HUES64 (cell line): ENCODE measurements at regions not wholly inside any gene's neighbourhood (a gene's known extent, or its start where the extent isn't known, plus 50 kb on each side); places are given as distances from the start of the nearest gene placed in this dataset.
"Not testable (repeated sequence)": the region's sequence is repeated elsewhere in the genome, so short reads cannot be mapped to it uniquely, and the experiment has no call there.

ENCODE experiments used
- H3K27ac ChIP-seq: 2 replicates; pipeline ENCODE4 v1.7.0; 2013; ENCODE audit warnings: low read depth, low read length, inconsistent platforms
- H3K27me3 ChIP-seq: 2 replicates; pipeline ENCODE4 v1.6.1; 2013; ENCODE audit warnings: mild to moderate bottlenecking, low read length; ENCODE audit not compliant: insufficient read depth
- H3K36me3 ChIP-seq: 2 replicates; pipeline ENCODE4 v1.6.1; 2013; ENCODE audit warnings: mild to moderate bottlenecking, low read length; ENCODE audit not compliant: insufficient read depth
- H3K4me1 ChIP-seq: 2 replicates; pipeline ENCODE4 v1.6.1; 2013; ENCODE audit warnings: mild to moderate bottlenecking, low read length, moderate library complexity; ENCODE audit not compliant: insufficient read depth
- H3K4me3 ChIP-seq: 2 replicates; pipeline ENCODE4 v1.5.1; 2013; ENCODE audit warnings: mild to moderate bottlenecking, low read length, moderate library complexity
- H3K9ac ChIP-seq: 2 replicates; pipeline ENCODE4 v1.6.1; 2013; ENCODE audit warnings: mild to moderate bottlenecking, low read depth, low read length
- H3K9me3 ChIP-seq: 2 replicates; pipeline ENCODE4 v1.6.1; 2013; ENCODE audit warnings: low read depth, low read length; ENCODE audit not compliant: insufficient read depth
- WGBS: fragments of 150-250, 120-280 bp; methylation state at CpG from one replicate; pipeline ENCODE4 v1.1.7; 2013; ENCODE audit warnings: missing lambda C conversion rate; 5-methylcytosine and 5-hydroxymethylcytosine counted together

GRCh38 chr7:116357781-116358670 is 141.5 kb upstream of the CAV2 start:
- H3K27me3 ChIP-seq: no peaks in the 10 kb centered on the region
- 96% methylated on average over 5 of the region's 5 CpGs for WGBS
- no peak overlapping the region for H3K27ac ChIP-seq
- no peaks in the 10 kb centered on the region for H3K36me3 ChIP-seq
- H3K9ac ChIP-seq: no peak overlapping the region
- H3K4me3 ChIP-seq: no peak overlapping the region
- no peaks in the 10 kb centered on the region; the same call in 1 of the 2 replicates for H3K9me3 ChIP-seq
- H3K4me1 ChIP-seq: peaks cover 24% of the 10 kb centered on the region; the same call in 1 of the 2 replicates

DNA sequence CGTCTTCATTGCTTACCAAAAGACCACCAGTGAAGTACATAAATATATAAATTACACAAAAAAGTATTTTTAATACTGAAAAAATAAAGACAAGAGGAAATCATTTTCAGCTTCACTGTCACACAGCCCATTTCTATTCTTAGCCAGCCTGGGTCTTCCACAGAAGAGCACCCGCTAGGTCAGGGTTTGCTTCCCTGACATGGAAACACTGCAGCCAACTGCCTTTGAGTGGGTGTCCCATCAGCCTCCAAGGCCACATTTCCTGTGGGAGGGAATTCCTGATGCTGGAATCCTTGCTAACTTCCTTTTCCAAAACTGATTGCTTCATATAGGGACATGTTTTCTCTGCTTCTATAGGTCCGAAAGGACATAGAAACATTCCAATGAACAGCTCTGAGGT is 137.8 kb upstream of the CAV2 start:
- Histone ChIP-seq H3K4me3 (no peak overlapping the region), H3K27ac (no peak overlapping the region), H3K9ac (no peak overlapping the region), H3K4me1 (no peaks in the 10 kb centered on the region), H3K9me3 (no peaks in the 10 kb centered on the region; the same call in 1 of the 2 replicates), H3K36me3 (no peaks in the 10 kb centered on the region), H3K27me3 (no peaks in the 10 kb centered on the region)
- 98% methylated on average over 2 of the region's 3 CpGs for WGBS

DNA sequence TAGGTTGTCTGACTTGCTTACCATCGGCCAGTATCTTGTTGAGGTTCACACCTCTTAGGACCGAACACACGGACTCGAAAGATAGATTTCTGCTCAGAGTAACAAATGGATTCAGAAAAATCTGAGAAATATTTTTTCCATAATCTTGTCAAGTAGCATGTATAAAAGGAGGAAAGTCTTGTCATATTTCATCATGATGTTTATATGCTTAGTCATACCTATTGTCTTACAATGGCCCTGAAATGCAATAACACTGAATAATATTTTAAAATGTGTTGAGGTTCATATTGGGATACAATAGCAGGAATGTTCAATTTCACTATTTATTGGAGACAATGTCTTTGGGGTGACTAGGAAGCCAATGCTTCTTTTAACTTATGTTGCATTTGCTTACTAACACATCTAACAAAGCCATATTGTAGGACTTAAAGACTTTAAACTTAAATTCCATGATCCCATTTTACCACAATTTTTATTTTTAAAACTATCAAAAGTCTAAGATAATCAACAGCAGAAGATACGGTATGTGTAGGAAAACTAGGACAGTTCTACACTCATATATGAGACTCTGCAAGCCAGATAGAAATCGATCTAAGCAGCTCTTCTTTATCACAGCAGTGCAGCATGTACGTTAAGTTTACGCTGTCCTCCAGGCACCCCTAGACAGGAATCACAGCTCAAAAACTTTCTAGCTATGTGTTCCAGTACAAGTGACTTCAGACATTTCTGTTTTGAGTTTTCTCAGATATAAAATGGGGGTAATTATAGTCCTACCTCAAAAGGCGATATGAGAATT is 135.7 kb upstream of the CAV2 start:
- Histone ChIP-seq H3K9me3 (no peaks in the 10 kb centered on the region; the same call in 1 of the 2 replicates), H3K4me3 (no peak overlapping the region), H3K27ac (no peak overlapping the region), H3K9ac (no peak overlapping the region), H3K4me1 (peaks cover 8% of the 10 kb centered on the region; the same call in 1 of the 2 replicates), H3K36me3 (no peaks in the 10 kb centered on the region), H3K27me3 (no peaks in the 10 kb centered on the region)
- 94% methylated on average over 9 of the region's 9 CpGs for WGBS

DNA sequence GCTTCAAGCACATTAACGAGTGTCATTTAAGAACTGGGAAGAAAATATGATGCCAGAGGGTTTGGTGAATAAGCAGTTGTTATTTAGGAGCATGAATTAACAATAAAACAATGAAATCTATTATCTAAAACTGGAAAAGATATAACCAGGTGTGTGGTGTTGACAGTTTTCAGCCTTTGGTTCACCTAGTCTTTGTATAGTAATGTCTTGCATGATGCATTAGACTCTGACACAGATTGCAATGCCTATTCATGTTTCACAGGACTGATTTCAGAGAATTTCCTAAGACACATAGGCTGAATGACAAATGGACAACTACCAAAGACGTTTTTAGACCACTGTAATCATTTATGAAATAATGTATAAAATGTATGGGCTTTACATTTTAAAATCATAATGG is 135.1 kb upstream of the CAV2 start:
- H3K9me3 ChIP-seq: no peaks in the 10 kb centered on the region; the same call in 1 of the 2 replicates
- no peak overlapping the region for H3K9ac ChIP-seq
- H3K27ac ChIP-seq: no peak overlapping the region
- peaks cover 8% of the 10 kb centered on the region; the same call in 1 of the 2 replicates for H3K4me1 ChIP-seq
- no peaks in the 10 kb centered on the region for H3K36me3 ChIP-seq
- H3K4me3 ChIP-seq: no peak overlapping the region
- whole genome bisulfite sequencing: 100% methylated on average over 1 of the region's 2 CpGs
- no peaks in the 10 kb centered on the region for H3K27me3 ChIP-seq

- H3K9me3 ChIP-seq: peaks cover 4% of the 10 kb centered on the region
- no peaks in the 10 kb centered on the region for H3K36me3 ChIP-seq
- 79% methylated on average over 5 of the region's 5 CpGs for WGBS
- H3K27ac ChIP-seq: no peak overlapping the region
- no peak overlapping the region for H3K9ac ChIP-seq
- no peaks in the 10 kb centered on the region for H3K27me3 ChIP-seq
- no peak overlapping the region for H3K4me3 ChIP-seq
- peaks cover 8% of the 10 kb centered on the region; the same call in 1 of the 2 replicates for H3K4me1 ChIP-seq
Measured at GRCh38 chr7:116365797-116366196, 133.7 kb upstream of the CAV2 start.

- Histone ChIP-seq H3K9ac (no peak overlapping the region), H3K27me3 (no peaks in the 10 kb centered on the region), H3K4me1 (peaks cover 8% of the 10 kb centered on the region; the same call in 1 of the 2 replicates), H3K36me3 (no peaks in the 10 kb centered on the region), H3K9me3 (peaks cover 16% of the 10 kb centered on the region), H3K4me3 (no peak overlapping the region), H3K27ac (no peak overlapping the region)
- 56% methylated on average over 4 of the region's 4 CpGs for WGBS
Measured at GRCh38 chr7:116367171-116367813, 132.2 kb upstream of the CAV2 start.

DNA sequence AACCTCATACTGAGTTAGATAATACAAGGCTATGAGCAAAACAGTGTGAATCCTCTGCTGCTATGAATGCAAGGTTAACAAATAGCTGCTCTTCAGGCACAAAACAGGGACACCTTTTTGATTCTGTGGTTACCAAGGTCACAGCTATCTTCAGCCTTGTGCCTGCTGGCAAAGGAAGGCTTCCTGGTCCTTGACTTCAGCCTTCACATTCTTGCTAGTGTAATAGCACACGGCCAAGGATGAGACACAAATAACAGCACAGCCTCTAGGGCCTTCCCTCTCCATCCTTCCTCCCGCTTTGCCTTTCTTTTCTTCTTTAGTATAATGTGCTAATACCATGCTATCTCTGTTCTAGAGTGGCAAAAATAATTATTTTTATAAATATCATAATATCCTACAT is 130.6 kb upstream of the CAV2 start:
- Histone ChIP-seq H3K27ac (no peak overlapping the region), H3K4me1 (peaks cover 8% of the 10 kb centered on the region; the same call in 1 of the 2 replicates)
- WGBS: 88% methylated on average over 1 of the region's 2 CpGs

DNA sequence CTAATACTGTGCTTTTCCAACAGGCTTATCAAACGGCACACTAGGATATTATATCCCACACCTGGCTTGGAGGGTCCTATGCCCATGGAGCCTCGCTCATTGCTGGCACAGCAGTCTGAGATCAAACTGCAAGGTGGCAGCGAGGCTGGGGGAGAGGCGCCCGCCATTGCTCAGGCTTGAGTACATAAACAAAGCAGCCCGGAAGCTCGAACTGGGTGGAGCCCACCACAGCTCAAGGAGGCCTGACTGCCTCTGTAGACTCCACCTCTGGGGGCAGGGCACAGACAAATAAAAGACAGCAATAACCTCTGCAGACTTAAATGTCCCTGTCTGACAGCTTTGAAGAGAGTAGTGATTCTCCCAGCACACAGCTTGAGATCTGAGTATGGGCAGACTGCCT is 128.0 kb upstream of the CAV2 start:
- peaks cover 16% of the 10 kb centered on the region for H3K9me3 ChIP-seq
- H3K4me3 ChIP-seq, H3K4me1 ChIP-seq, H3K9ac ChIP-seq, H3K27ac ChIP-seq, H3K36me3 ChIP-seq, H3K27me3 ChIP-seq: not testable (repeated sequence)
- WGBS: 94% methylated on average over 7 of the region's 7 CpGs

More for the DNA sequence above, 130.6 kb upstream of the CAV2 start:
- Histone ChIP-seq H3K4me3 (no peak overlapping the region), H3K9me3 (peaks cover 16% of the 10 kb centered on the region), H3K9ac (no peak overlapping the region), H3K36me3 (no peaks in the 10 kb centered on the region), H3K27me3 (no peaks in the 10 kb centered on the region)

- H3K27ac ChIP-seq, H3K36me3 ChIP-seq, H3K9ac ChIP-seq, H3K27me3 ChIP-seq, H3K4me3 ChIP-seq, H3K4me1 ChIP-seq: not testable (repeated sequence)
- WGBS: no CpG with 5 or more reads among the region's 3 CpGs
- peaks cover 16% of the 10 kb centered on the region for H3K9me3 ChIP-seq
Measured at GRCh38 chr7:116373229-116373628, 126.3 kb upstream of the CAV2 start.

DNA sequence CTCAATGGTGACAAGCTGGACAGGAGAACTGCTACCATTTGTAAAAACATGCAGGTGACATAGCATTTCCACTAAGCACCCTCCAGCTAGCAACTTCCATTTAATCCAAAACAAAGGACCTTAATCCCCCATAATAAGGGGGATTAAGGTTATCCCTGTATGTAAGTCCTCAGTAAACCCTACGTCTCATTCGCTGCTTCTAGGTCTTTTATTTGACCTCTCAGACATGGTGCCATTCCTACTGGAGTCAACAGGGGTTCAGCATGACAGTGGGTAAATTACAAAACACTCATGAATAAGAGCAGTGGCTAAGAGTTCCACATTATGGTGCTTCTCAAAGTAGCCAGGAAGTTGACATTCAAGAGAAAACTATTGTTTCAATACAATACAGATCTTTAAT is 121.8 kb upstream of the CAV2 start:
- no peak overlapping the region for H3K9ac ChIP-seq
- H3K9me3 ChIP-seq: no peaks in the 10 kb centered on the region
- H3K27me3 ChIP-seq: no peaks in the 10 kb centered on the region
- 89% methylated on average over 2 of the region's 2 CpGs for WGBS
- no peaks in the 10 kb centered on the region for H3K36me3 ChIP-seq
- no peak overlapping the region for H3K4me3 ChIP-seq
- H3K4me1 ChIP-seq: no peaks in the 10 kb centered on the region; the same call in 1 of the 2 replicates
- no peak overlapping the region for H3K27ac ChIP-seq

DNA sequence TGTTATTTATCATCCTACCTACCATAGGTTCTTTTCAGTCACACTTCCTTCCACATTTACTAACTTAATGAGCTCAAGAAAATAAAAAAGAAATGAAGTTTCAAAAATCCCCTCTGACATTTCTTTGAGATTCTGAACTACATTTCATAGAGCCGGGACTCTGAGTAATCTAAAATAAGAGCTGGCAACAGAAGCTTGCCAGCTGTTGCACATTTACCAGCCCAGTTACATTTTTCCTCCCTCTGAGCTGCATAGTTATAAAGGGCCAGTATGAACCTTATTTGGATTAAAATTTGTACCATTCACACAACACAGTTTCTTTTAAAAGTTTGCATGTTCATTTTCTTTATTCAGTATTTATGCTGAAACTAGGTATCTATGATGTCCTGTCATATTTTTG is 119.5 kb upstream of the CAV2 start:
- H3K36me3 ChIP-seq: no peaks in the 10 kb centered on the region
- 96% methylated on average over 1 of the region's 1 CpG for WGBS
- H3K9me3 ChIP-seq: no peaks in the 10 kb centered on the region
- no peak overlapping the region for H3K27ac ChIP-seq
- no peak overlapping the region for H3K9ac ChIP-seq
- no peaks in the 10 kb centered on the region for H3K27me3 ChIP-seq
- peaks cover under 1% of the 10 kb centered on the region; the same call in 1 of the 2 replicates for H3K4me1 ChIP-seq
- no peak overlapping the region for H3K4me3 ChIP-seq
